H1 (cell line): ENCODE measurements at regions not wholly inside any gene's neighbourhood (a gene's known extent, or its start where the extent isn't known, plus 50 kb on each side); places are given as distances from the start of the nearest gene placed in this dataset.

Source experiments
- CTCF ChIA-PET: fragments of 300-600 bp; sonication (Branson Sonifier 250); formaldehyde crosslinking; loops from one replicate; lab custom pipeline; 2021; ENCODE audit not compliant: partially characterized antibody; lab: Charles Lee
- POLR2A ChIA-PET: fragments of 300-600 bp; sonication (Branson Sonifier 250); formaldehyde crosslinking; loops from one replicate; lab custom pipeline; 2021; ENCODE audit warnings: inconsistent platforms; ENCODE audit not compliant: partially characterized antibody; lab: Charles Lee
- DNase-seq, 2 experiments: peaks; one replicate each; pipeline versions ENCODE4 v3.0.0 to v3.0.0-alpha.2; 2010 to 2022; ENCODE audit warnings: low spot score in 2 of 2, low read depth in 1 of 2, mixed read lengths in 1 of 2
- FAIRE-seq: peaks from 2 replicates; lab custom pipeline; 2011; peaks lifted over from hg19 to GRCh38; lab: Jason Lieb, UNC
- H2AFZ ChIP-seq: 2 replicates; pipeline ENCODE4 v1.8.1; 2012; ENCODE audit warnings: low read length, inconsistent platforms
- H2AK5ac ChIP-seq: 2 replicates; pipeline ENCODE4 v1.6.1; 2013; ENCODE audit warnings: low read depth, low read length
- H2BK120ac ChIP-seq: replicated peaks from 2 replicates; pipeline ENCODE3; 2013; ENCODE audit warnings: low read depth, low read length, inconsistent platforms
- H2BK12ac ChIP-seq: 2 replicates; pipeline ENCODE4 v1.6.1; 2013; ENCODE audit warnings: low read depth, low read length
- H2BK15ac ChIP-seq: 2 replicates; pipeline ENCODE4 v1.6.1; 2013; ENCODE audit warnings: low read length
- H2BK20ac ChIP-seq: 2 replicates; pipeline ENCODE4 v1.6.1; 2013; ENCODE audit warnings: low read length
- H2BK5ac ChIP-seq: 2 replicates; pipeline ENCODE4 v1.6.1; 2013; ENCODE audit warnings: low read depth, low read length
- H3K14ac ChIP-seq: 2 replicates; pipeline ENCODE4 v1.6.1; 2013; ENCODE audit warnings: inconsistent platforms; ENCODE audit not compliant: insufficient read length
- H3K18ac ChIP-seq: 2 replicates; pipeline ENCODE4 v1.6.1; 2013; ENCODE audit warnings: low read length; ENCODE audit errors: extremely low read depth
- H3K23ac ChIP-seq: 2 replicates; pipeline ENCODE4 v1.6.1; 2013; ENCODE audit warnings: inconsistent platforms; ENCODE audit not compliant: insufficient read length
- H3K23me2 ChIP-seq: 2 replicates; pipeline ENCODE4 v1.6.1; 2013; ENCODE audit warnings: low read depth, low read length
- H3K27ac ChIP-seq: 2 replicates; pipeline ENCODE4 v1.6.1; 2011; ENCODE audit warnings: low read depth, low read length, inconsistent platforms
- H3K27me3 ChIP-seq, 4 experiments: replicated peaks in 1 of 4; 1 replicate in 1 of 4; 2 replicates in 3 of 4; pipeline versions ENCODE4 v1.6.1 to v1.8.1; 2011 to 2013; ENCODE audit warnings: low read length in 3 of 4, mild to moderate bottlenecking in 3 of 4, inconsistent platforms in 2 of 4, mixed read lengths in 2 of 4, moderate library complexity in 1 of 4; ENCODE audit not compliant: control insufficient read depth in 3 of 4, insufficient read depth in 3 of 4; ENCODE audit errors: extremely low read depth in 1 of 4
- H3K36me3 ChIP-seq, 4 experiments: 2 replicates each; pipeline versions ENCODE4 v1.6.1 to v1.8.1; 2011 to 2013; ENCODE audit warnings: mild to moderate bottlenecking in 4 of 4, low read length in 3 of 4, moderate library complexity in 2 of 4, control low read depth in 1 of 4, inconsistent platforms in 1 of 4; ENCODE audit not compliant: insufficient read depth in 4 of 4, control insufficient read depth in 2 of 4
- H3K4ac ChIP-seq: replicated peaks from 2 replicates; pipeline ENCODE3; 2013; ENCODE audit warnings: low read length, low read depth, mixed read lengths, inconsistent platforms; ENCODE audit not compliant: insufficient read length
- H3K4me1 ChIP-seq, 4 experiments: replicated peaks in 1 of 4; 1 replicate in 1 of 4; 2 replicates in 3 of 4; pipeline versions ENCODE4 v1.6.1 to v1.8.1; 2011 to 2013; ENCODE audit warnings: low read length in 3 of 4, inconsistent platforms in 2 of 4, mixed read lengths in 1 of 4; ENCODE audit not compliant: insufficient read depth in 4 of 4, control insufficient read depth in 3 of 4
- H3K4me2 ChIP-seq, 2 experiments: 2 replicates each; pipeline versions ENCODE4 v1.6.1 to v1.8.1; 2011 to 2013; ENCODE audit warnings: low read depth in 2 of 2, low read length in 2 of 2, control low read depth in 1 of 2, inconsistent platforms in 1 of 2, mild to moderate bottlenecking in 1 of 2; ENCODE audit not compliant: insufficient read depth in 1 of 2
- H3K4me3 ChIP-seq, 4 experiments: fragments of 200-600, 300-600 bp in 1 of 4; sonication (generic), shearing (Covaris generic), sonication (Bioruptor Twin) in 1 of 4; 2 replicates each; pipeline versions ENCODE4 v1.5.1 to v1.8.1; 2011 to 2016; ENCODE audit warnings: low read length in 4 of 4, low read depth in 3 of 4, control low read depth in 2 of 4, inconsistent platforms in 2 of 4, mild to moderate bottlenecking in 2 of 4, mixed read lengths in 1 of 4, moderate library complexity in 1 of 4; ENCODE audit not compliant: insufficient read depth in 2 of 4; ENCODE audit errors: extremely low read depth in 1 of 4
- H3K56ac ChIP-seq: replicated peaks from 2 replicates; pipeline ENCODE3; 2013; ENCODE audit warnings: low read depth, mild to moderate bottlenecking, mixed read lengths, low read length, inconsistent platforms; ENCODE audit not compliant: insufficient read length
- H3K79me1 ChIP-seq: 2 replicates; pipeline ENCODE4 v1.6.1; 2013; ENCODE audit warnings: low read depth, low read length, control low read depth
- H3K79me2 ChIP-seq, 2 experiments: 2 replicates each; pipeline versions ENCODE4 v1.6.1 to v1.8.1; 2012 to 2013; ENCODE audit warnings: low read length in 2 of 2, mild to moderate bottlenecking in 2 of 2, inconsistent platforms in 1 of 2; ENCODE audit not compliant: insufficient read depth in 2 of 2, control insufficient read depth in 1 of 2
- H3K9ac ChIP-seq, 4 experiments: replicated peaks in 1 of 4; 1 replicate in 1 of 4; 2 replicates in 3 of 4; pipeline versions ENCODE4 v1.6.1 to v1.8.1; 2011 to 2013; ENCODE audit warnings: low read depth in 3 of 4, low read length in 3 of 4, control low read depth in 2 of 4, mild to moderate bottlenecking in 2 of 4, moderate library complexity in 2 of 4, inconsistent platforms in 1 of 4; ENCODE audit errors: extremely low read depth in 1 of 4
- H3K9me3 ChIP-seq, 2 experiments: 2 replicates each; pipeline versions ENCODE4 v1.6.1 to v1.8.1; 2012 to 2013; ENCODE audit warnings: mild to moderate bottlenecking in 2 of 2, moderate library complexity in 2 of 2, control low read depth in 1 of 2, inconsistent platforms in 1 of 2, low read depth in 1 of 2, low read length in 1 of 2, mixed read lengths in 1 of 2; ENCODE audit not compliant: insufficient read depth in 2 of 2
- H4K20me1 ChIP-seq, 2 experiments: replicated peaks in 1 of 2; 2 replicates each; pipeline versions ENCODE3 to v1.8.1; 2011 to 2013; ENCODE audit warnings: inconsistent platforms in 2 of 2, low read length in 2 of 2, mild to moderate bottlenecking in 1 of 2; ENCODE audit not compliant: insufficient read depth in 2 of 2, control insufficient read depth in 1 of 2
- H4K5ac ChIP-seq: 2 replicates; pipeline ENCODE4 v1.6.1; 2013; ENCODE audit warnings: low read length, low read depth, mixed read lengths, inconsistent platforms; ENCODE audit not compliant: insufficient read length
- H4K8ac ChIP-seq: 2 replicates; pipeline ENCODE4 v1.8.0; 2013; ENCODE audit warnings: mild to moderate bottlenecking, moderate library complexity, low read length, inconsistent platforms; ENCODE audit not compliant: insufficient read depth; ENCODE audit errors: extremely low read depth
- H4K91ac ChIP-seq: replicated peaks from 2 replicates; pipeline ENCODE3; 2013; ENCODE audit warnings: low read length, mixed read lengths, inconsistent platforms; ENCODE audit not compliant: insufficient read length
- ATF3 ChIP-seq: IDR thresholded peaks from 2 replicates; pipeline ENCODE4 v1.6.1; 2011; ENCODE audit warnings: low read depth, mild to moderate bottlenecking, low read length; ENCODE audit not compliant: insufficient read depth
- CTCF ChIP-seq, 3 experiments: IDR thresholded peaks; 1 replicate in 2 of 3; 2 replicates in 1 of 3; pipeline versions ENCODE4 v1.5.1 to v1.6.1; 2011; ENCODE audit warnings: low read length in 3 of 3, mild to moderate bottlenecking in 3 of 3, inconsistent platforms in 2 of 3, low read depth in 1 of 3, moderate library complexity in 1 of 3; ENCODE audit not compliant: insufficient read depth in 1 of 3; ENCODE audit errors: control extremely low read depth in 1 of 3
- FOSL1 ChIP-seq: IDR thresholded peaks from 2 replicates; pipeline ENCODE4 v1.6.1; 2011; ENCODE audit warnings: mild to moderate bottlenecking, low read depth, low read length, moderate library complexity; ENCODE audit not compliant: insufficient read depth
- JUND ChIP-seq: IDR thresholded peaks from 2 replicates; pipeline ENCODE4 v1.6.1; 2011; ENCODE audit warnings: mild to moderate bottlenecking, improper control_type of control experiment, low read length
- KDM4A ChIP-seq: IDR thresholded peaks from one replicate; pipeline ENCODE4 v1.7.1; 2012; ENCODE audit warnings: low read depth, mild to moderate bottlenecking, moderate library complexity, low read length, inconsistent platforms; ENCODE audit not compliant: severe bottlenecking
- KDM5A ChIP-seq: fragments of 200-600 bp; IDR thresholded peaks from 2 replicates; pipeline ENCODE4 v1.7.1; 2012; ENCODE audit warnings: mild to moderate bottlenecking, low read length, inconsistent platforms, mixed read lengths
- MAFK ChIP-seq: IDR thresholded peaks from 2 replicates; pipeline ENCODE4 v1.6.1; 2012; ENCODE audit warnings: low read depth, mild to moderate bottlenecking, improper control_type of control experiment, low read length
- NANOG ChIP-seq: IDR thresholded peaks from 2 replicates; pipeline ENCODE4 v1.6.1; 2011; ENCODE audit warnings: low read length, low read depth, mild to moderate bottlenecking, inconsistent platforms; ENCODE audit not compliant: insufficient read depth, poor library complexity, severe bottlenecking
- SIN3A ChIP-seq, 2 experiments: IDR thresholded peaks in 1 of 2; conservative IDR thresholded peaks in 1 of 2; 2 replicates each; pipeline ENCODE4 v1.6.1; 2011 to 2012; ENCODE audit warnings: low read length in 2 of 2, improper control_type of control experiment in 1 of 2, low read depth in 1 of 2, mild to moderate bottlenecking in 1 of 2
- SP1 ChIP-seq: IDR thresholded peaks from 2 replicates; pipeline ENCODE4 v1.6.1; 2011; ENCODE audit warnings: low read depth, low read length
- TCF12 ChIP-seq: IDR thresholded peaks from 2 replicates; pipeline ENCODE4 v1.6.1; 2011; ENCODE audit warnings: low read depth, mild to moderate bottlenecking, low read length
- ZNF274 ChIP-seq: IDR thresholded peaks from 2 replicates; pipeline ENCODE4 v1.7.0; 2012; ENCODE audit warnings: low read length, borderline replicate concordance; ENCODE audit errors: extremely low read depth
- WGBS, 2 experiments: shearing (Covaris generic) in 1 of 2; methylation state at CpG; one replicate each; pipeline versions ENCODE4 v1.1.6 to v1.1.7; 2013 to 2015; ENCODE audit warnings: low lambda C conversion rate in 2 of 2, mixed read lengths in 2 of 2, inconsistent platforms in 1 of 2, low coverage in 1 of 2, missing lambda C conversion rate in 1 of 2; ENCODE audit not compliant: insufficient replicate concordance in 2 of 2, insufficient coverage in 1 of 2, insufficient read length in 1 of 2; ENCODE audit errors: extremely low coverage in 1 of 2, missing lambda C conversion rate in 1 of 2; 5-methylcytosine and 5-hydroxymethylcytosine counted together

GRCh38 chr20:55696520-55696919 lies 308.8 kb downstream of the CBLN4 start:
- H2AK5ac ChIP-seq: no peak overlapping the region
- DNase-seq (no peak), FAIRE-seq (no peak)
- ChIA-PET POLR2A (no interaction called here), CTCF (interaction anchor here (0.8 kb wide), 1 partner anchor 13 kb away, joined by 3 read pairs; no protein-coding TSS in a partner anchor)
- H3K23ac ChIP-seq: no peak overlapping the region
- H4K20me1 ChIP-seq: no peaks in the 10 kb centered on the region
- H3K18ac ChIP-seq: no peak overlapping the region
- no peak overlapping the region for H2AFZ ChIP-seq
- no peaks in the 10 kb centered on the region for H3K4me1 ChIP-seq
- no peaks in the 10 kb centered on the region for H3K79me1 ChIP-seq
- no peaks in the 10 kb centered on the region for H3K23me2 ChIP-seq
- no peak overlapping the region for H2BK12ac ChIP-seq
- H3K14ac ChIP-seq: no peak overlapping the region
- no peak overlapping the region for H2BK5ac ChIP-seq
- H3K27me3 ChIP-seq: no peaks in the 10 kb centered on the region
- H3K56ac ChIP-seq: no peak overlapping the region
- H3K4ac ChIP-seq: no peak overlapping the region
- no peak overlapping the region for H3K27ac ChIP-seq
- H2BK20ac ChIP-seq: no peak overlapping the region
- H3K9ac ChIP-seq: no peak overlapping the region
- WGBS, 2 experiments: 100% methylated on average over 1 of the region's 1 CpG; no CpG with 5 or more reads in 1 of the 2 experiments
- H2BK15ac ChIP-seq: no peak overlapping the region
- H2BK120ac ChIP-seq: no peak overlapping the region
- no peak overlapping the region for H4K91ac ChIP-seq
- no peak overlapping the region for H4K8ac ChIP-seq
- no peaks in the 10 kb centered on the region for H3K9me3 ChIP-seq
- H3K4me2 ChIP-seq: no peak overlapping the region
- no peaks in the 10 kb centered on the region for H3K36me3 ChIP-seq
- H3K79me2 ChIP-seq: no peaks in the 10 kb centered on the region
- H3K4me3 ChIP-seq: no peak overlapping the region
- no peak overlapping the region for H4K5ac ChIP-seq
- no peak for TF ChIP-seq ATF3
- TF ChIP-seq NANOG: no peak
- TF ChIP-seq MAFK: no peak
- TF ChIP-seq FOSL1: no peak
- TF ChIP-seq CTCF (IDR thresholded peaks at IDR 0.05; ENCODE audit: control extremely low read depth in 1 of 3, insufficient read depth in 1 of 3, low read depth in 1 of 3, low read length in 3 of 3): no peak
- TF ChIP-seq SIN3A (conservative IDR thresholded peaks at IDR 0.05 in 1 of 2, IDR thresholded peaks at IDR 0.05 in 1 of 2; ENCODE audit: low read depth in 1 of 2, low read length in 2 of 2): no peak
- no peak for TF ChIP-seq TCF12
- no peak for TF ChIP-seq ZNF274
- no peak for TF ChIP-seq KDM4A
- TF ChIP-seq JUND: no peak
- TF ChIP-seq SP1: no peak
- no peak for TF ChIP-seq KDM5A
